ENCODE measurements at regions not wholly inside any gene's neighbourhood (a gene's known extent, or its start where the extent isn't known, plus 50 kb on each side); places are given as distances from the start of the nearest gene placed in this dataset.
"Not testable (repeated sequence)": the region's sequence is repeated elsewhere in the genome, so short reads cannot be mapped to it uniquely, and the experiment has no call there.

GRCh38 chr16:5225931-5226655 lies 128.5 kb upstream of the EEF2KMT start:
- H3K27me3 ChIP-seq (replicated peaks in 1 of 7) = peaks cover 0 to 45% (median 0%) of the 10 kb centered on the region in 7 donors
- no peak for TF ChIP-seq POLR2AphosphoS5 (IDR thresholded peaks at IDR 0.05)
- TF ChIP-seq CTCF (IDR thresholded peaks at IDR 0.05 in 8 of 11, conservative IDR thresholded peaks at IDR 0.05 in 3 of 11) = no peak
- no peak for TF ChIP-seq POLR2A (IDR thresholded peaks at IDR 0.05)
- peaks cover 0 to 4% (median 0%) of the 10 kb centered on the region in 8 donors for H3K9me3 ChIP-seq
- no peak for DNase-seq
- no peaks in the 10 kb centered on the region for H3K4me1 ChIP-seq
- no peak overlapping the region for H3K27ac ChIP-seq
- H3K36me3 ChIP-seq = no peaks in the 10 kb centered on the region
- 42 to 48% (median 44%) methylated on average over 10 of the region's 10 CpGs for WGBS, 5 donors
- no peak overlapping the region for H3K4me3 ChIP-seq
- intact Hi-C loops (cut with DNase I; ENCODE audit: low total_unique reads) = no loop called here

GRCh38 chr16:5222761-5223160 lies 125.2 kb upstream of the EEF2KMT start:
- Histone ChIP-seq H3K4me3 (no peak overlapping the region), H3K4me1 (no peaks in the 10 kb centered on the region), H3K27me3 (replicated peaks in 1 of 7) (peaks cover 0 to 44% (median 3%) of the 10 kb centered on the region in 7 donors), H3K9me3 (no peaks in the 10 kb centered on the region), H3K27ac (no peak overlapping the region), H3K36me3 (no peaks in the 10 kb centered on the region)
- WGBS, 5 donors = 75 to 90% (median 84%) methylated on average over 4 of the region's 4 CpGs
- intact Hi-C loops (cut with DNase I; ENCODE audit: low total_unique reads) = no loop called here
- TF ChIP-seq POLR2AphosphoS5 (IDR thresholded peaks at IDR 0.05) (no peak), CTCF (IDR thresholded peaks at IDR 0.05 in 8 of 11, conservative IDR thresholded peaks at IDR 0.05 in 3 of 11) (no peak), POLR2A (IDR thresholded peaks at IDR 0.05) (no peak)
- DNase-seq = no peak

GRCh38 chr16:5221831-5222230 lies 124.2 kb upstream of the EEF2KMT start:
- H3K4me3 ChIP-seq; DNase-seq; H3K9me3 ChIP-seq; intact Hi-C loops (cut with DNase I; ENCODE audit: low total_unique reads); H3K4me1 ChIP-seq; H3K27ac ChIP-seq; H3K36me3 ChIP-seq: not testable (repeated sequence)
- WGBS, 5 donors = 93 to 98% (median 94%) methylated on average over 12 to 20 of the region's 20 CpGs
- H3K27me3 ChIP-seq (replicated peaks in 1 of 7) = peaks cover 0 to 50% (median 7%) of the 10 kb centered on the region in 7 donors

- intact Hi-C loops (cut with DNase I; ENCODE audit: low total_unique reads) = no loop called here
- no peak overlapping the region for H3K4me3 ChIP-seq
- no peak overlapping the region for H3K27ac ChIP-seq
- no peaks in the 10 kb centered on the region for H3K9me3 ChIP-seq
- no peaks in the 10 kb centered on the region for H3K36me3 ChIP-seq
- peaks cover 0 to 52% (median 7%) of the 10 kb centered on the region in 7 donors for H3K27me3 ChIP-seq (replicated peaks in 1 of 7)
- WGBS, 5 donors = 85 to 90% (median 88%) methylated on average over 4 of the region's 4 CpGs
- H3K4me1 ChIP-seq = no peaks in the 10 kb centered on the region
- no peak for DNase-seq
- TF ChIP-seq POLR2A (IDR thresholded peaks at IDR 0.05) (no peak), POLR2AphosphoS5 (IDR thresholded peaks at IDR 0.05) (no peak)
Measured at GRCh38 chr16:5220705-5221104, 123.1 kb upstream of the EEF2KMT start.

- no peak for TF ChIP-seq POLR2AphosphoS5 (IDR thresholded peaks at IDR 0.05)
- TF ChIP-seq POLR2A (IDR thresholded peaks at IDR 0.05) = no peak
- TF ChIP-seq CTCF (IDR thresholded peaks at IDR 0.05 in 8 of 11, conservative IDR thresholded peaks at IDR 0.05 in 3 of 11) = no peak
- peaks cover 0 to 10% (median 2%) of the 10 kb centered on the region in 8 donors for H3K9me3 ChIP-seq
- no peak for DNase-seq
- no peaks in the 10 kb centered on the region for H3K36me3 ChIP-seq
- H3K4me1 ChIP-seq = no peaks in the 10 kb centered on the region
- peaks cover 0 to 72% (median 7%) of the 10 kb centered on the region in 7 donors for H3K27me3 ChIP-seq (replicated peaks in 1 of 7)
- no peak overlapping the region for H3K27ac ChIP-seq
- WGBS, 5 donors = 77 to 83% (median 80%) methylated on average over 4 of the region's 4 CpGs
- intact Hi-C loops (cut with DNase I; ENCODE audit: low total_unique reads) = no loop called here
- no peak overlapping the region for H3K4me3 ChIP-seq
Measured at GRCh38 chr16:5216441-5217080, 119.0 kb upstream of the EEF2KMT start.
